GM23338 (cell line): ENCODE measurements at regions not wholly inside any gene's neighbourhood (a gene's known extent, or its start where the extent isn't known, plus 50 kb on each side); places are given as distances from the start of the nearest gene placed in this dataset.

ENCODE experiments used
- ATAC-seq: fragments of 200-7000 bp; cut with Tn5 transposase; 3 replicates; pipeline ENCODE4 v1.9.1; 2020
- DNase-seq: peaks from one replicate; pipeline ENCODE4 v3.0.0-alpha.2; 2015; ENCODE audit warnings: low spot score
- H2AFZ ChIP-seq: fragments of 200-600 bp; sonication (generic); 2 replicates; pipeline ENCODE4 v1.8.0; 2016; ENCODE audit warnings: antibody characterized with exemption, mild to moderate bottlenecking, moderate library complexity
- H3F3A ChIP-seq: fragments of 200-600 bp; sonication (generic); replicated peaks from 2 replicates; pipeline ENCODE4 v1.8.0; 2017; ENCODE audit warnings: antibody characterized with exemption, mixed run types, low read depth
- H3K27ac ChIP-seq: fragments of 200-600 bp; sonication (generic); 2 replicates; pipeline ENCODE4 v1.6.1; 2016; ENCODE audit warnings: low read depth
- H3K27me3 ChIP-seq: fragments of 200-600 bp; sonication (generic); 2 replicates; pipeline ENCODE4 v1.8.0; 2016; ENCODE audit warnings: mild to moderate bottlenecking, mixed run types, moderate library complexity; ENCODE audit not compliant: insufficient read depth
- H3K36me3 ChIP-seq: fragments of 200-600 bp; sonication (generic); 2 replicates; pipeline ENCODE4 v1.8.0; 2016; ENCODE audit warnings: mild to moderate bottlenecking; ENCODE audit not compliant: insufficient read depth
- H3K4me1 ChIP-seq: fragments of 200-600 bp; sonication (generic); 2 replicates; pipeline ENCODE4 v1.8.0; 2016; ENCODE audit warnings: mild to moderate bottlenecking, moderate library complexity; ENCODE audit not compliant: insufficient read depth
- H3K4me2 ChIP-seq: fragments of 200-600 bp; sonication (generic); 2 replicates; pipeline ENCODE4 v1.7.1; 2017; ENCODE audit warnings: mixed run types
- H3K4me3 ChIP-seq: fragments of 200-600 bp; sonication (generic); 2 replicates; pipeline ENCODE4 v1.6.1; 2016; ENCODE audit warnings: mixed run types
- H3K79me2 ChIP-seq: fragments of 200-600 bp; sonication (generic); replicated peaks from 2 replicates; pipeline ENCODE4 v1.8.0; 2017; ENCODE audit warnings: mild to moderate bottlenecking; ENCODE audit not compliant: insufficient read depth
- H3K9me2 ChIP-seq: fragments of 200-600 bp; sonication (generic); 2 replicates; pipeline ENCODE4 v1.8.0; 2017; ENCODE audit not compliant: insufficient read depth
- H4K20me1 ChIP-seq: fragments of 200-600 bp; sonication (generic); replicated peaks from 2 replicates; pipeline ENCODE4 v1.8.0; 2017; ENCODE audit warnings: mild to moderate bottlenecking; ENCODE audit not compliant: insufficient read depth
- H3K27ac Mint-ChIP-seq: 2 replicates; pipeline ENCODE4 v1.8.0; 2020; ENCODE audit warnings: inconsistent platforms, mild to moderate bottlenecking, moderate library complexity, mixed read lengths
- H3K27me3 Mint-ChIP-seq: 3 replicates; pipeline ENCODE4 v1.8.0; 2022; ENCODE audit warnings: low read depth, mild to moderate bottlenecking, moderate library complexity, mixed read lengths, inconsistent platforms; ENCODE audit not compliant: insufficient read depth, poor library complexity
- H3K36me3 Mint-ChIP-seq: 3 replicates; pipeline ENCODE4 v1.8.0; 2021; ENCODE audit warnings: low read depth, mild to moderate bottlenecking, inconsistent platforms, moderate library complexity, mixed read lengths
- H3K4me1 Mint-ChIP-seq: 3 replicates; pipeline ENCODE4 v1.8.0; 2020; ENCODE audit warnings: mild to moderate bottlenecking, inconsistent platforms, mixed read lengths
- H3K4me3 Mint-ChIP-seq: 3 replicates; pipeline ENCODE4 v1.8.0; 2021; ENCODE audit warnings: moderate library complexity, mild to moderate bottlenecking, inconsistent platforms, mixed read lengths
- H3K9me3 Mint-ChIP-seq: 3 replicates; pipeline ENCODE4 v1.8.0; 2020; ENCODE audit warnings: moderate library complexity, mild to moderate bottlenecking, inconsistent platforms, mixed read lengths
- CREB1 ChIP-seq: fragments of 250-450 bp; sonication (Bioruptor Pico); IDR thresholded peaks from 2 replicates; pipeline ENCODE4 v1.5.0; 2020; ENCODE audit warnings: low read depth, mild to moderate bottlenecking, moderate library complexity
- CTCF ChIP-seq, 2 experiments: fragments of 200-600 bp in 1 of 2; sonication (generic) in 1 of 2; conservative IDR thresholded peaks; 2 replicates each; pipeline versions ENCODE4 v1.5.1 to v1.6.1; 2016 to 2017; ENCODE audit warnings: antibody characterized with exemption in 2 of 2, low read depth in 2 of 2, mild to moderate bottlenecking in 2 of 2, moderate library complexity in 1 of 2
- ETS1 ChIP-seq: IDR thresholded peaks from 2 replicates; pipeline ENCODE4 v1.6.1; 2016; ENCODE audit warnings: antibody characterized with exemption
- EZH2 ChIP-seq: fragments of 200-600 bp; sonication (generic); IDR thresholded peaks from one replicate; pipeline ENCODE4 v1.8.0; 2017; ENCODE audit warnings: antibody characterized with exemption, mild to moderate bottlenecking, low read depth; ENCODE audit not compliant: unreplicated experiment
- NANOG ChIP-seq: IDR thresholded peaks from 2 replicates; pipeline ENCODE4 v1.6.1; 2016; ENCODE audit warnings: antibody characterized with exemption, borderline replicate concordance
- POLR2AphosphoS5 ChIP-seq: IDR thresholded peaks from 2 replicates; pipeline ENCODE4 v1.6.1; 2016; ENCODE audit warnings: antibody characterized with exemption, low read depth
- STAT1 ChIP-seq: IDR thresholded peaks from one replicate; pipeline ENCODE4 v1.6.1; 2016; ENCODE audit warnings: antibody characterized with exemption; ENCODE audit not compliant: unreplicated experiment
- ZNF331 ChIP-seq: fragments of 250-450 bp; sonication (Bioruptor Pico); IDR thresholded peaks from 2 replicates; pipeline ENCODE4 v1.5.0; 2020; ENCODE audit warnings: low read depth, mild to moderate bottlenecking, moderate library complexity
- TF ChIP-seq, protein P1 (sequence below): fragments of 250-450 bp; sonication (Bioruptor Pico); IDR thresholded peaks from 2 replicates; pipeline ENCODE4 v1.5.0; 2020; ENCODE audit warnings: mild to moderate bottlenecking, moderate library complexity
- TF ChIP-seq, protein P2 (sequence below): IDR thresholded peaks from one replicate; pipeline ENCODE4 v1.6.1; 2018; ENCODE audit warnings: antibody characterized with exemption; ENCODE audit not compliant: unreplicated experiment

- Mint-ChIP-seq H3K4me3 (no peak overlapping the region), H3K9me3 (peaks cover 4% of the 10 kb centered on the region; the same call in 1 of the 3 replicates), H3K36me3 (no peaks in the 10 kb centered on the region), H3K4me1 (no peaks in the 10 kb centered on the region), H3K27me3 (no peaks in the 10 kb centered on the region), H3K27ac (no peak overlapping the region)
- Histone ChIP-seq H3K4me3 (no peak overlapping the region), H3K36me3 (no peaks in the 10 kb centered on the region), H3K27me3 (no peaks in the 10 kb centered on the region), H3K9me2 (peaks cover 12% of the 10 kb centered on the region; the same call in 1 of the 2 replicates), H3F3A (no peaks in the 10 kb centered on the region), H3K27ac (no peak overlapping the region), H2AFZ (no peak overlapping the region), H3K4me2 (no peak overlapping the region), H3K79me2 (no peaks in the 10 kb centered on the region), H3K4me1 (no peaks in the 10 kb centered on the region), H4K20me1 (no peaks in the 10 kb centered on the region)
- TF ChIP-seq CREB1 (CRISPR knock-in tag): no peak
- TF ChIP-seq CTCF (conservative IDR thresholded peaks at IDR 0.05; ENCODE audit: low read depth in 2 of 2): no peak
- no peak for TF ChIP-seq NANOG
- TF ChIP-seq, protein P1, sequence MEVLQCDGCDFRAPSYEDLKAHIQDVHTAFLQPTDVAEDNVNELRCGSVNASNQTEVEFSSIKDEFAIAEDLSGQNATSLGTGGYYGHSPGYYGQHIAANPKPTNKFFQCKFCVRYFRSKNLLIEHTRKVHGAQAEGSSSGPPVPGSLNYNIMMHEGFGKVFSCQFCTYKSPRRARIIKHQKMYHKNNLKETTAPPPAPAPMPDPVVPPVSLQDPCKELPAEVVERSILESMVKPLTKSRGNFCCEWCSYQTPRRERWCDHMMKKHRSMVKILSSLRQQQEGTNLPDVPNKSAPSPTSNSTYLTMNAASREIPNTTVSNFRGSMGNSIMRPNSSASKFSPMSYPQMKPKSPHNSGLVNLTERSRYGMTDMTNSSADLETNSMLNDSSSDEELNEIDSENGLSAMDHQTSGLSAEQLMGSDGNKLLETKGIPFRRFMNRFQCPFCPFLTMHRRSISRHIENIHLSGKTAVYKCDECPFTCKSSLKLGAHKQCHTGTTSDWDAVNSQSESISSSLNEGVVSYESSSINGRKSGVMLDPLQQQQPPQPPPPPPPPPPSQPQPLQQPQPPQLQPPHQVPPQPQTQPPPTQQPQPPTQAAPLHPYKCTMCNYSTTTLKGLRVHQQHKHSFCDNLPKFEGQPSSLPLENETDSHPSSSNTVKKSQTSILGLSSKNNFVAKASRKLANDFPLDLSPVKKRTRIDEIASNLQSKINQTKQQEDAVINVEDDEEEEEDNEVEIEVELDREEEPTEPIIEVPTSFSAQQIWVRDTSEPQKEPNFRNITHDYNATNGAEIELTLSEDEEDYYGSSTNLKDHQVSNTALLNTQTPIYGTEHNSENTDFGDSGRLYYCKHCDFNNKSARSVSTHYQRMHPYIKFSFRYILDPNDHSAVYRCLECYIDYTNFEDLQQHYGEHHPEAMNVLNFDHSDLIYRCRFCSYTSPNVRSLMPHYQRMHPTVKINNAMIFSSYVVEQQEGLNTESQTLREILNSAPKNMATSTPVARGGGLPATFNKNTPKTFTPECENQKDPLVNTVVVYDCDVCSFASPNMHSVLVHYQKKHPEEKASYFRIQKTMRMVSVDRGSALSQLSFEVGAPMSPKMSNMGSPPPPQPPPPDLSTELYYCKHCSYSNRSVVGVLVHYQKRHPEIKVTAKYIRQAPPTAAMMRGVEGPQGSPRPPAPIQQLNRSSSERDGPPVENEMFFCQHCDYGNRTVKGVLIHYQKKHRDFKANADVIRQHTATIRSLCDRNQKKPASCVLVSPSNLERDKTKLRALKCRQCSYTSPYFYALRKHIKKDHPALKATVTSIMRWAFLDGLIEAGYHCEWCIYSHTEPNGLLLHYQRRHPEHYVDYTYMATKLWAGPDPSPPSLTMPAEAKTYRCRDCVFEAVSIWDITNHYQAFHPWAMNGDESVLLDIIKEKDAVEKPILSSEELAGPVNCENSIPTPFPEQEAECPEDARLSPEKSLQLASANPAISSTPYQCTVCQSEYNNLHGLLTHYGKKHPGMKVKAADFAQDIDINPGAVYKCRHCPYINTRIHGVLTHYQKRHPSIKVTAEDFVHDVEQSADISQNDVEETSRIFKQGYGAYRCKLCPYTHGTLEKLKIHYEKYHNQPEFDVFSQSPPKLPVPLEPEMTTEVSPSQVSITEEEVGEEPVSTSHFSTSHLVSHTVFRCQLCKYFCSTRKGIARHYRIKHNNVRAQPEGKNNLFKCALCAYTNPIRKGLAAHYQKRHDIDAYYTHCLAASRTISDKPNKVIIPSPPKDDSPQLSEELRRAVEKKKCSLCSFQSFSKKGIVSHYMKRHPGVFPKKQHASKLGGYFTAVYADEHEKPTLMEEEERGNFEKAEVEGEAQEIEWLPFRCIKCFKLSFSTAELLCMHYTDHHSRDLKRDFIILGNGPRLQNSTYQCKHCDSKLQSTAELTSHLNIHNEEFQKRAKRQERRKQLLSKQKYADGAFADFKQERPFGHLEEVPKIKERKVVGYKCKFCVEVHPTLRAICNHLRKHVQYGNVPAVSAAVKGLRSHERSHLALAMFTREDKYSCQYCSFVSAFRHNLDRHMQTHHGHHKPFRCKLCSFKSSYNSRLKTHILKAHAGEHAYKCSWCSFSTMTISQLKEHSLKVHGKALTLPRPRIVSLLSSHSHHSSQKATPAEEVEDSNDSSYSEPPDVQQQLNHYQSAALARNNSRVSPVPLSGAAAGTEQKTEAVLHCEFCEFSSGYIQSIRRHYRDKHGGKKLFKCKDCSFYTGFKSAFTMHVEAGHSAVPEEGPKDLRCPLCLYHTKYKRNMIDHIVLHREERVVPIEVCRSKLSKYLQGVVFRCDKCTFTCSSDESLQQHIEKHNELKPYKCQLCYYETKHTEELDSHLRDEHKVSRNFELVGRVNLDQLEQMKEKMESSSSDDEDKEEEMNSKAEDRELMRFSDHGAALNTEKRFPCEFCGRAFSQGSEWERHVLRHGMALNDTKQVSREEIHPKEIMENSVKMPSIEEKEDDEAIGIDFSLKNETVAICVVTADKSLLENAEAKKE: no peak
- no peak for TF ChIP-seq ZNF331
- no peak for TF ChIP-seq EZH2
- TF ChIP-seq, protein P2, sequence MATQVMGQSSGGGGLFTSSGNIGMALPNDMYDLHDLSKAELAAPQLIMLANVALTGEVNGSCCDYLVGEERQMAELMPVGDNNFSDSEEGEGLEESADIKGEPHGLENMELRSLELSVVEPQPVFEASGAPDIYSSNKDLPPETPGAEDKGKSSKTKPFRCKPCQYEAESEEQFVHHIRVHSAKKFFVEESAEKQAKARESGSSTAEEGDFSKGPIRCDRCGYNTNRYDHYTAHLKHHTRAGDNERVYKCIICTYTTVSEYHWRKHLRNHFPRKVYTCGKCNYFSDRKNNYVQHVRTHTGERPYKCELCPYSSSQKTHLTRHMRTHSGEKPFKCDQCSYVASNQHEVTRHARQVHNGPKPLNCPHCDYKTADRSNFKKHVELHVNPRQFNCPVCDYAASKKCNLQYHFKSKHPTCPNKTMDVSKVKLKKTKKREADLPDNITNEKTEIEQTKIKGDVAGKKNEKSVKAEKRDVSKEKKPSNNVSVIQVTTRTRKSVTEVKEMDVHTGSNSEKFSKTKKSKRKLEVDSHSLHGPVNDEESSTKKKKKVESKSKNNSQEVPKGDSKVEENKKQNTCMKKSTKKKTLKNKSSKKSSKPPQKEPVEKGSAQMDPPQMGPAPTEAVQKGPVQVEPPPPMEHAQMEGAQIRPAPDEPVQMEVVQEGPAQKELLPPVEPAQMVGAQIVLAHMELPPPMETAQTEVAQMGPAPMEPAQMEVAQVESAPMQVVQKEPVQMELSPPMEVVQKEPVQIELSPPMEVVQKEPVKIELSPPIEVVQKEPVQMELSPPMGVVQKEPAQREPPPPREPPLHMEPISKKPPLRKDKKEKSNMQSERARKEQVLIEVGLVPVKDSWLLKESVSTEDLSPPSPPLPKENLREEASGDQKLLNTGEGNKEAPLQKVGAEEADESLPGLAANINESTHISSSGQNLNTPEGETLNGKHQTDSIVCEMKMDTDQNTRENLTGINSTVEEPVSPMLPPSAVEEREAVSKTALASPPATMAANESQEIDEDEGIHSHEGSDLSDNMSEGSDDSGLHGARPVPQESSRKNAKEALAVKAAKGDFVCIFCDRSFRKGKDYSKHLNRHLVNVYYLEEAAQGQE: no peak
- TF ChIP-seq STAT1: no peak
- TF ChIP-seq POLR2AphosphoS5: no peak
- no peak for TF ChIP-seq ETS1
- DNase-seq: no peak
- no peak for ATAC-seq
Measured at GRCh38 chr16:79836144-79836543, 235.6 kb upstream of the MAF start.
